NOMO-1 (cell line): ENCODE measurements at regions not wholly inside any gene's neighbourhood (a gene's known extent, or its start where the extent isn't known, plus 50 kb on each side); places are given as distances from the start of the nearest gene placed in this dataset.
A peak's percentile ranks its signal among the peaks of the same experiment; 100 is the strongest.

Source experiments
- DNase-seq, 2 experiments: peaks; one replicate each; lab custom pipeline; 2025; ENCODE audit not compliant: unreplicated experiment in 2 of 2; lab: John Stamatoyannopoulos, UW

DNA sequence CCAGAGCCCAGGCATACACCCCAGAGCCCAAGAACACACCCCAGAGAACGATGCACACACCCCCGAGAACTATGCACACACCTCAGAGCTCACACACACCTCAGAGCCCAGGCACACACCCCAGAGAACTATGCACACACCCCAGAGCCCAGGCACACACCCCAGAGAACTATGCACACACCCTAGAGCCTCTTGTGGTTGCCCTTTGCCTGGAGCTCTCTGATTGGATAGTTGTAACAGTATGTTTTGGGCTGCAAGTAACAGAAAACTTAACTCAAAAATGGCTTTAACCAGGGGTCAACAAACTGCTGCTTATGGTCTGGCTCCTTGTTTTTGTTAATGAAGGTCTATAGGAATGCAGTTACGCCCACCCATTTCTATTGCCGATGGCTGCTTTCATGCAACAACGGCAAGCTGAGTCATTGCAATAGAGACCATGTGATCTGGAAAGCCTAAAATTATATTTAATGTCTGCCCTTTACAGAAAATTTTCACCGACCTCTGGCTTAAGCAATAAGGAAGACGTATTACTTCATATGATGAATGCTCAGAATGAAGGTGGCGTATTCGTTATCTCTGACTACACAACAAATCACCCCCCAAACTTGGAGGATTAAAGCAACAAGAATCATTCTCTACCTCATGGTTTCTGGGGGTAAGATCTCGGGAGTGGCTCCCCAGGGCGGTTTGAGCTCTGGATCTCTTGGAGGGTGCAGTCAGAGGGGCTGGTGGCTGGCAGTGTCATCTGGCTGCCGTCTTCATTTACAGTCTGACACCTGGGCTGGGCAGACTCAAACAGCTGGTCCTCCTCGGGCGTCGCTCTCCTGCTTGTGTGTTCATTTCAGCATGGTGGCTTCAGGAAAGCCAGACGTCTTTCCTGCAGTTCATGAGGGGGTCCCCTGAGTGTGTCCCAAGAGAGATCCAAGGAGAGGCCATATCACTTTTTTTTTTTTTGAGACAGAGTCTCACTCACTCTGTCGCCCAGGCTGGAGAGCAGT is 66.3 kb upstream of the NCOR2 start:
- DNase-seq, result peak; percentile 94 to 97

DNA sequence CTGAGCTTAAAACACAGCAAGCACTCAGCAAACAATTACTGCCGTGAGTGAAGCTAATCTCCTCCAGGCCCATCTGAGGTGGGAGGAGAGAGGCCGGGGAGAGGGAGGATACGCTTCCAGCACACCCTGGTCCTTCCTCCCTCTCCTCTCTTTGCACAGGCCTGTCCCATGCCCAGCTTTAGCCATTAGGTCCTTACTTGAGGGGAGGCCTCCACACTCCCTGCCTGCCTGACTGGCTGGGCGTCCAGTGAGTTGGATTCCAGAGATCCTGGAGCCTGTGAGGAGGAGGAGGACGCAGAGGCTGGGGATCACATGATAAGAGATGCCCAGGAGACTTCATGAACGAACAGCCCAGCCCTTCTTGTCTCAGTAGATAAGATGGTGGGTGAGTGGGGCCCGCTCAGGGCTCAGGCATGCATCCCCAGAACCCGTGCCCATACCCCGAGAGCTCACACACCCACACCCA is 65.1 kb upstream of the NCOR2 start:
- no peak for DNase-seq

DNA sequence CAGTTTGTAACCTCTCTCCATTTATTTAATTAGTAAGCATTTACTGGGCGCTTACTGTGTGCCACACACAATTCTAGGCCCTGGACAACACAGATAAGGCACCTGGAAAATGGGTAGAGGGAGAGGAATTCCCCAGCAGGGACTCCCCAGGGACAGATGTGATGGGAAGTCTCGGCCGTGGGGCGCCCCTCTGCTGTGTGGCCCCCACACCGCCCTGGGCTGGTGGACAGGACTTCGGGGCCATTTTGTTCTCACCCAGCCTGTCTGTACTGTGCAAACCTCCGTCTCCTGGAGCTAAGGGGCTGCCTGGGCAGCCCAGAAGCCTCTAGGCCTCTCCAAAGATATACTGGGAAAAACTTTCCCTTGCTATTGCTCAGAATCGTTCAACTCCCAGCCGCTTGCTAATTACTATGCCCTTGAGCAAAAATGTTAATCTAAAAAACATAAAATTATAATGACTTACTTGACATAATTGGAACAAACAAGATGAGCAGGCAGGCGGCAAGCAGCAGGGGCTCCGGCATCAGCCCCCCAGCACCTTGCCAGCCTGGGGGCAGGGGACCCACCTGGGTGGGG is 64.4 kb upstream of the NCOR2 start:
- DNase-seq, result no peak

DNA sequence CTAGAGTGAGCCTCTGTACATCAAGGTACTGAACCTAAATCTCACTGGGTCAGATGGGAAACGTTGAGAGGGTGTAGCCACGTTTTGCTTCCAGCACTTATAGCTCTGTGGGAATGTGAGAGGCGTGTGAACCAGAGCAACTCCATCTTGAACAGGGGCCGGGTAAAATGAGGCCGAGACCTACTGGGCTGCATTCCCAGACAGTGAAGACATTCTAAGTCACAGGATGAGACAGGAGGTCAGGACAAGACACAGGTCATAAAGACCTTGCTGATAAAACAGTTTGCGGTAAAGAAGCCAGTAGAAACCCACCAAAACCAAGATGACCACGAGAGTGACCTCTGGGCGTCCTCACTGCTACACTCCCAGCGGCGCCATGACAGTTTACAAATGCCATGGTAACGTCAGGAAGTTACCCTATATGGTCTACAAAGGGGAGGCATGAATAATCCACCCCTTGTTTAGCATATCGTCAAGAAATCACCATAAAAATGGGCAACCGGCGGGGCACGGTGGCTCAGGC is 63.4 kb upstream of the NCOR2 start:
- DNase-seq, result no peak

DNA sequence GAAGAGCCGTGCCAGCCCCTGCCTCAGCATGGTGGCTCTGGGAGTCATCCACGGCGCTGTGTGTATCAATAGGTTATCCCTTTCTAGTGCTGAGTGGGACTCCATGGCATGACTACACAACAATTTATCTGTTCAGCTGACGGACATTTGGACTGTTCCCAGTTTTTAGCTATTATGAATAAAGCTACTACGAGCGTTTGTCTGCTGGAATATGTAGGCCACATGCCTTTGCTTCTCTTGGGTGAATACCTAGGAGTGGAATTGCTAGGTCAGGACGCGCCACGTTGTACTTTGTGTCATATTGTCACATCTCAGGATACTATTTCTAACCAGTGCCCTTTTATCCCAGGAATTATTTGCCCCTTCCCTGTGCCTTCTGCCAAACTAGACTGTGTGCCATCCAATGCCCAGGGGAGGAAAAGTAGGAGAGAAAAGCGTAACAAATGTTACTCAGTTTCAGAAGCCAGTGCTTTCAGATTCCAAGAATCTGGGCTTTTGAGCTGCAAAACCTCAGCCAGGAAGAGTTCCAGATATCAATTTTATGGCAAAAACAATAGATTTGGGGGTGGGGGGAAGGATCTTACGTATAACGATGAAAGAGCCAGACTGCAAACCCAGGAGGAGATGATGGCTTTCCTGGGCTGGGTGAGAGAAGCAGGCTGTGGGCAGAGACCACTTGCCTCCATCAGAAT is 62.5 kb upstream of the NCOR2 start:
- DNase-seq, result no peak

DNA sequence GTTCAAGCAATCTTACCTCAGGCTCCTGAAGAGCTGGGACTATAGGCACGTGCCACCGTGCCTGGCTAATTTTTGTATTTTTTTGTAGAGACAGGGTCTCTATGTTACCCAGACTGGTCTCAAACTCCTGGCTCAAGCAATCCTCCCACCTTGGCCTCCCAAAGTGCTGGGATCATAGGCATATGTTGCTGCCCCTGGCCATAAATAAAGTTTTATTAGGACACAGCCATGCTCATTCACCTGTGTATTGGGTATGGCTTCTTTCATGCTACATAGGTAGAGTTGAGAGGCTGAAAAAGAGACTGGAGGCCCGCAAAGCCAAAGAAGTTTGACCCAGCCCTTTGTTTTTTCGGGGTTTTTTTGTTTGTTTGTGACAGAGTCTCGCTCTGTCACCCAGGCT is 61.7 kb upstream of the NCOR2 start:
- no peak for DNase-seq

DNA sequence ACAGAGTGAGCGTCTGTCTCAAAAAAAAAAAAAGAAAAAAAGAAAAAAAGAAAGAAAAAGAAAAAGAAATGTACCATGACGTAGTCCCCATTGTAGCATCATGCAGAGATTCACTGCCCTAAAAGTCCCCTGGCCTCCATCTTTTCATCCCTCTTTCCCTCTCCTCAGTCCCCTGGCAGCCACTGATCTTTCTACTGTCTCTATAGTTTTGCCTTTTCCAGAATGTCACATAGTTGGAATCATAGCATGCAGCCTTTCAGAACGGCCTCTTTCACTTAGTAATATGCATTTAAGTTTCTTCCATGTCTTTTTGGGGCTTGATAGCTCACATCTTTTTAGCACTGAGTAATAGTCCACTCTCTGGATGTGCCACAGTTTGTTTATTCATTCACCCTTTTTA is 60.5 kb upstream of the NCOR2 start:
- DNase-seq, result no peak

DNA sequence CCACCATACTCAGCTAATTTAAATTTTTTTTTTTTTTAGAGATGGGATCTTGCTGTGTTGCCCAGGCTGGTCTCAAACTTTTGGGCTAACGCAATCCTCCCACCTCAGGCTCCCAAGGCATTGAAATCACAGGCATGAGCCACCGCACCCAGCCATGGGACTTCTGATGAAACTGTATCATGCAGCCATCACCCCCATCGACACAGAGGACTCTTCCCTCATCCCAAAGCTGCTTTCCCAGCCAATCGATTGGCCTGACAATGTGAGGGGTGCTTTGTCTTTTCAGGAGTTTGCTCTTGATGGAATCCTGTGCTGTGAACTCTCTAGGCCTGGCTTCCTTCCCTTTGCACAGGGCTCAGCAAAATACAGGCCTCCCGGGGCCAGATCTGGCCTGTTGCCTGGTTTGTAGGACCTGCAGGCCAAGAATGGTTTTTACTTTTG is 59.6 kb upstream of the NCOR2 start:
- no peak for DNase-seq

DNA sequence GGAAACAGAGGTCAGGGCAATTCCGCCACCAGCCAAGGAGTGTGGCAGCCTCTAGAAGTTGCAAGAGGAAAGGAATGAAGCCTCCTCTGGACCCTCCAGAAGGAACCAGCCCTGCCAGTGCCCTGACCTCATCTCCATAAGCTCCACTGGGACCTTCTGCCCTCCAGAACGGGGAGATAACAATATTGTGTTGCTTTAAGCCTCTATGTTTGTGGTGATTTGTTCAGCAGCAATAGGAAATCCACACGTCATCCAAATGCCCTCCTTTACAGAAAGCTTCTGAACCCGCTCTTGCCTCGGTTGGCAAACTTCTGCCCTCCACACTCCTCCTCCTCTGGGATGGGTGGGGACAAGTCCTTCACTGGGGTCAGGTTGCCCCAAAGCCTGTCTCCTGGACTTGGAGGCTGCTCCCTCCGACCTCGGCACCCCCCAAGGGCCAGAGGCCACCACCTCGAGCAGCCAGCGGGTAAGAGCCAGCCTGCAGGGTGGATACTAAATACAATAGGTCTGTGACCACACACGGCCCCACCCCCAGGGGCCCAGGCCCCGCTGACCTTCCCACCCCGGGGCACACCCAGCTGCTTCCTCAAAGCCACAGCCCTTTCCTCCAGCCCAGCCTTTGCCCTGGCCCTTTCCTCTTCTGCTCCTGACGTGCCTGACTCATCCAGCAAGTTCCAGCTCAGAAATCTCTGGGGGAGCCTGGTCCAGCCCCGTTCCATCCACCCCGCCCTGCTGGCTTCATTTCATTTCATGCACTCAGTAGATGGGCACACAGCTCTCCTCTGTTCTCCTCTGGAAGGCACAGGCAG is 58.7 kb upstream of the NCOR2 start:
- DNase-seq, result peak; percentile 57 to 77

DNA sequence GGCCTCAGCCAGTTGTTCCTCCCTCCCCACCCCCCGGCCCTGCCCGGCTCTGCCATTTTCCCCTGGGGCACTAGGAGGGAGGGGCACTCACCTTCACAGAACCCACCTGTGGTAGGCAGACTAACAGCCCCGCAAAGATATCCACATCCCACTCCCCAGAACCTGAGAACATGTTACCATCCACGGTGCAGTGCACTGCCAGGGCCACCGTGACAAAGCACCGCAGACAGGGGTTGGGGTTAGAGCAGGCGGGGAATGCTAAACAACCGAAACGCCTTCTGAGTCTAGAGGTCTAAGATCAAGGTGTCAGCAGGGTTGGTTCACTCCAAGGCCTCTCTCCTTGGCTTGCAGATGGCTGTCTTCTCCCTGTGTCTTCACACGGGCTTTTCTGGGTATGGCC is 57.4 kb upstream of the NCOR2 start:
- no peak for DNase-seq

DNA sequence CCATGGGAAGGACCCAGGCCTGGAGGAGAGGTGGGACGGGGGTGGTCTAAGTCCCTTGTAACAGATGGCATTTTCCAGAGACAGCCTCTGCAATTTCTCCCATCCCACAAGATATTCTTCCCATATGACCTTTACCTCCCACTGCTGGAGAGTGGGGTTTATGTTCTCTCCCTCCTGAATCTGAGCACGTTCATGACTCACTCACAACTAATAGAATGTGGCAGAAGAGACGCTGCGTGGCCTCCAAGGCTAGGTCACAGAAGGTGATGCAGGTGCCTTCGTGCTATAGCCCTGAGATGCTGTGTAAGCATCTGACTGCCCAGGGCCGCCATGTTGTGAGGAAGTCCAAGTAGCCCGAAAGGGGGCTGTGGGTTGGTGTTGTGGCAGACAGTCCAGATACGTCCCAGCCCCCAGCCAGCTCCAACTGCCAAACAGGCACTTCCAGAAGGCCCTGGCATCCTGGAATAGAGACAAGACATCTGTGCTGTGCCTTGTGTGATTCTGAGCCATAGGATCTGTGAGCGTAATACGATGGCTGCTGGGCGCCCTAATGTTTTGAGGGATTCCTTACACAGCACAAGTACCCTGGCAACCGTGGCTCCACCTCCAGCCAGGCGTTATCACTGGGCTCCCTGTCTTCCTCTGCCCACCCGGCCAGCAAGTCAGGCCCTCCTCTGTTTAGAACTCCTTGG is 56.1 kb upstream of the NCOR2 start:
- DNase-seq, result no peak

DNA sequence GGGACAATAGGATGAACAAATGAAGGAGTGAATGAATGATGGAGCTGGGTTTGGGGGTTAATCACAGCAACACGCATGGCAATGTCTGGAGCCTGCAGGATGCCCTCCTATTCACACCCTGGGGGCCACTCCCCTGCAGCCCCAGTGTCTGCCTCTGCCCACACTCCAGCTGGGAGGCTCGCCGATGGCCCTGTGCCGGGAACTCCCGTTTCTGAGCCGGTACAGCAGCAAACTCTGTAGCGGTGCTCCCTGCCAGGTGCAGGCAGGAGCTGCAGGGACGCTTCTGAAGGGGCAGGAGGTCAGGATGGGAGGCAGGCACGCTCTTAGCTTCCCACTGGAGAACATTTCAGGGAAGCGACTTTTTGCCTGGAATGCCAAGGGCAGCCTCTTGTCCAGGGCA is 55.4 kb upstream of the NCOR2 start:
- no peak for DNase-seq

DNA sequence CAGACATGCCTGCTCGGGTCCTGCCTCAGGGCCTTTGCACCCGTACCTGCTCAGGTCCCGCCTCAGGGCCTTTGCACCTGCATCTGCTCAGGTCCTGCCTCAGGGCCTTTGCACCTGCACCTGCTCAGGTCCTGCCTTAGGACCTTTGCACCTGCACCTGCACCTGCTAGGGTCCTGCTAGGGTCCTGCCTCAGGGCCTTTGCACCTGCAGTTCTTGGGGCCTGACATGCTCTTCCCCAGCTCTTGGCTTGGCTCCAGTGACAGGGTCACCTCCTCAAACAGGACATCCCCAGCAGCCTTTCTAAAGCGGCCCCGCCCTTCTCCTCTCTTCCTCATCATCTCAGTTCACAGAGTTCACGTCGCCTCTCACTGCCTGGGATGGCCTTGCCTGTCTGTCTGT is 54.9 kb upstream of the NCOR2 start:
- no peak for DNase-seq

DNA sequence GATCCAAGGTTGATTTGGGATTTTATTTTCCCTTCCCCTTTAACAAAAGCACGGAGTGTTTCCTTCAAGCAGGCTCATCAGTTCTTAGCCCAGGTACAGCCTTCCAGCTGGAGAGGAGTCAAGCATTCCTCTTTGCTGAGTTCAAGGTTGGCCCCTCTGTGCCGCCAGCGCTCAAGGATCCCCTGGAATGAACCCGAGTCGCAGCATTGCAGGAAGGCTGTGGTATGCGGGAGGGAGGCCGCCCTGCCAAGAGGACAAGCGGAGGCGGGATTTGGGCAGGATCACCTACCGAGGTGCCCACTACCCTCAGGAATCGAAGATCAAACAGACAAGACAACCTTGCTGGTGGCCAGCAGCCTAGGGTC is 53.9 kb upstream of the NCOR2 start:
- DNase-seq, result no peak

DNA sequence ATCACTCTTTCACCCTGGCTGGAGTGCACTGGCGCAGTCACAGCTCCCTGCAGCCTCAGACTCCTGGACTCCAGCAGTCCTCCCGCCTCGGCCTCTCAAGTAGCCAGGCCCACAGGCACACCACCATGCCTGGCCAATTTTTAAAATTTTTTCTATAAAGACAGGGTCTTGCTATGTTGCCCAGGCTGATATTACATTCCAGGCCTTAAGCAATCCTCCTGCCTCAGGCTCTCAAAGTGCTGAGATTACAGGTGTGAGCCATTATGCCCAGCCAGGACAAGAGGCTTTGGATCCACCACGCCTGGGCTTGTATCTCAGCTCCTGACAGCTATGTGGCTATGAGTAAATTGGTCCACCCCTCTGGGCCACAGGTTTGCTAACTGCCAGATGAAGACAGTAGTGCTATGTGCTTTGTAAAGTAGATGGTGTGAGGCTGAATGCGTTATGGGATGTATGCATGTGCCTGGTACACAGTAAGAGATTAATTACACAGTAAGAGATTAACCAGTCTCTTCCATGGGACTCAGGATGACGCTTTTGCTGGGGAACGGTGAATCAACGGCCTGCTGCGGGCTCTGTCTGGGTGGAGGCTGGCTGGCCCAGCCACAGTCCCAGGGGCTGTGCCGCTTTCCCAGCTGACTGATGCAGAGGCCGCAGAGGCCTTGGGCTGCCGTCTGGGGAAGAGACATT is 53.3 kb upstream of the NCOR2 start:
- no peak for DNase-seq

DNA sequence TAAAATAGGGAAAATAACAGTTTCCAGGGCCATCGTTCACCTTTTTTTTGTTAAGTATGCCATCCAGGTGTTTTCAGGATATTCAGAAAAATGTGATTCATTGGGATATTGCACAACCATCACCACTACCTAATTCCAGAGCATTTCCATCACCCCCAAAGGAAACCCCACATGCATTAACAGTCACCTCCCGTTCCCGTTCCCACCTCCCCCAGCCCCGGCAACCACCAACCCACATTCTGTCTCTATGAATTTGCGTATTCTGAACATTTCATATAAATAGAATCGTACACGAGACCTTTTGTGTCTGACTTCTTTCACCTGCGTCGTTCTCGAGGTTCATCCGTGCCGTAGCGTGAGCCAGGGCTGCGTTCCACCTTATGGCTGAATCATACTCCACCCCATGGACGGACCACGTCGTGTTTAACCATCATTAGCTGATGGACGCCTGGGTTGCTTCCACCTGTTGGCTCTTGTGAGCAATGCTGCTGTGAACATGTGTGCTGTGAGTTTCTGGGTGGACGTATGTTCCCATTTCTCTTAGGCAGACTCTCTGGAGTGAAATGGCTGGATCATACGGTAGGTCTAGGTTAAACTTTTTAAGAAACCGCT is 51.0 kb upstream of the NCOR2 start:
- DNase-seq, result no peak

DNA sequence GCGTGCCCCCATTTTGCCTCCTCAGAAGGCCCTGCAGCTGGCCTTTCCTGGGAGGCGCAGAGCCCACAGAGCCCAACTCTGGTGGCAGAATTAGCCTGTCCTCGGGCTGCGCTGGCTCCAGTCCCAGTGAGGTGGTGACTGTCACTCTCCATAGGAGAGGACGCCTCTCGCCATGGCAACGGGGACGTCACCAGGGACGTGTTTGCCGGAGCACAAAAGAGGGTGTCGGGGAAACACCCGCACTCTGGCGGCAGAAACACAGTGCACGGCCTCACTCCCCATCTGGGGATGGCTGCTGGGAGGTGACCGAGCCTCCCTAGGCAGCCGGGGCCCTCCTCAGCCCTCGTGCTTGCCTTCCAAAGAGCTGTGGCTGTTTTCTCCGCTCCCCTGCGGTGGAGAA is 50.2 kb upstream of the NCOR2 start:
- no peak for DNase-seq
